Neuronal stem cell (in vitro differentiated cells): ENCODE measurements at regions not wholly inside any gene's neighbourhood (a gene's known extent, or its start where the extent isn't known, plus 50 kb on each side); places are given as distances from the start of the nearest gene placed in this dataset.
A peak's percentile ranks its signal among the peaks of the same experiment; 100 is the strongest.

Experiments used
- DNase-seq: peaks from one replicate; pipeline ENCODE4 v3.0.0-alpha.2; 2013; ENCODE audit warnings: low spot score
- H2AFZ ChIP-seq: one replicate; pipeline ENCODE4 v1.6.1; 2013; ENCODE audit warnings: mild to moderate bottlenecking, low read length, inconsistent platforms
- H2AK5ac ChIP-seq: 2 replicates; pipeline ENCODE4 v1.6.1; 2013; ENCODE audit warnings: low read depth, mild to moderate bottlenecking, inconsistent platforms, low read length, moderate library complexity, mixed read lengths
- H2BK120ac ChIP-seq: 2 replicates; pipeline ENCODE4 v1.6.1; 2013; ENCODE audit warnings: low read depth, mild to moderate bottlenecking, inconsistent platforms, low read length, moderate library complexity, mixed read lengths
- H2BK12ac ChIP-seq: one replicate; pipeline ENCODE4 v1.6.1; 2013; ENCODE audit warnings: low read length, inconsistent platforms
- H2BK15ac ChIP-seq: 2 replicates; pipeline ENCODE4 v1.6.1; 2013; ENCODE audit warnings: mild to moderate bottlenecking, low read length, inconsistent platforms, mixed read lengths
- H2BK5ac ChIP-seq: one replicate; pipeline ENCODE4 v1.6.1; 2013; ENCODE audit warnings: inconsistent platforms, mild to moderate bottlenecking, low read length, moderate library complexity
- H3K14ac ChIP-seq: one replicate; pipeline ENCODE4 v1.6.1; 2013; ENCODE audit warnings: low read length, inconsistent platforms
- H3K18ac ChIP-seq: 2 replicates; pipeline ENCODE4 v1.6.1; 2013; ENCODE audit warnings: low read length, inconsistent platforms
- H3K23ac ChIP-seq: 2 replicates; pipeline ENCODE4 v1.6.1; 2013; ENCODE audit warnings: low read depth, mild to moderate bottlenecking, mixed read lengths, low read length, inconsistent platforms; ENCODE audit not compliant: poor library complexity
- H3K27ac ChIP-seq: replicated peaks from 3 replicates; pipeline ENCODE4 v1.5.1; 2013; ENCODE audit warnings: low read length, inconsistent platforms
- H3K27me3 ChIP-seq, 3 experiments: 2 replicates each; pipeline ENCODE4 v1.6.1; 2013; ENCODE audit warnings: low read length in 3 of 3, mild to moderate bottlenecking in 2 of 3, inconsistent platforms in 1 of 3, low read depth in 1 of 3, mixed read lengths in 1 of 3, moderate library complexity in 1 of 3; ENCODE audit not compliant: control insufficient read depth in 3 of 3, insufficient read depth in 3 of 3
- H3K36me3 ChIP-seq, 2 donors: replicated peaks in 1 of 2; 2 replicates each; pipeline ENCODE4 v1.6.1; 2013; ENCODE audit warnings: low read length in 2 of 2; ENCODE audit not compliant: control insufficient read depth in 2 of 2, insufficient read depth in 2 of 2
- H3K4ac ChIP-seq: 2 replicates; pipeline ENCODE4 v1.6.1; 2013; ENCODE audit warnings: inconsistent platforms, mild to moderate bottlenecking, low read length, moderate library complexity
- H3K4me1 ChIP-seq, 2 donors: 1 replicate in 1 of 2; 2 replicates in 1 of 2; pipeline ENCODE4 v1.6.1; 2013; ENCODE audit warnings: low read length in 2 of 2, low read depth in 1 of 2; ENCODE audit not compliant: control insufficient read depth in 2 of 2, insufficient read depth in 1 of 2
- H3K4me2 ChIP-seq: one replicate; pipeline ENCODE4 v1.6.1; 2013; ENCODE audit warnings: mild to moderate bottlenecking, low read length, inconsistent platforms; ENCODE audit not compliant: insufficient read depth, poor library complexity, severe bottlenecking
- H3K4me3 ChIP-seq, 2 donors: 2 replicates each; pipeline ENCODE4 v1.5.1; 2013; ENCODE audit warnings: low read length in 2 of 2, mild to moderate bottlenecking in 2 of 2, inconsistent platforms in 1 of 2, moderate library complexity in 1 of 2
- H3K79me1 ChIP-seq: one replicate; pipeline ENCODE4 v1.6.1; 2013; ENCODE audit warnings: low read depth, mild to moderate bottlenecking, inconsistent platforms, low read length, moderate library complexity
- H3K9ac ChIP-seq: one replicate; pipeline ENCODE4 v1.6.1; 2013; ENCODE audit warnings: mild to moderate bottlenecking, low read depth, low read length, inconsistent platforms; ENCODE audit not compliant: poor library complexity
- H3K9me3 ChIP-seq, 2 donors: replicated peaks in 1 of 2; 2 replicates each; pipeline versions ENCODE3 to v1.6.1; 2013; ENCODE audit warnings: low read length in 2 of 2, mild to moderate bottlenecking in 2 of 2, inconsistent platforms in 1 of 2, low read depth in 1 of 2, mixed read lengths in 1 of 2, moderate library complexity in 1 of 2; ENCODE audit not compliant: control insufficient read depth in 2 of 2, insufficient read depth in 1 of 2
- H4K8ac ChIP-seq: one replicate; pipeline ENCODE4 v1.6.1; 2013; ENCODE audit warnings: low read depth, mild to moderate bottlenecking, inconsistent platforms, low read length, moderate library complexity
- H4K91ac ChIP-seq: one replicate; pipeline ENCODE4 v1.6.1; 2013; ENCODE audit warnings: low read length, low read depth, mild to moderate bottlenecking, inconsistent platforms; ENCODE audit not compliant: poor library complexity
- WGBS, 2 donors: extraction: QIAGEN DNeasy Blood & Tissue Kit; methylation state at CpG; one replicate each; pipeline ENCODE4 v1.1.7; 2013; ENCODE audit warnings: missing lambda C conversion rate in 2 of 2, mixed read lengths in 1 of 2; ENCODE audit not compliant: insufficient read length in 2 of 2, insufficient replicate concordance in 1 of 2; ENCODE audit errors: extremely low coverage in 2 of 2; 5-methylcytosine and 5-hydroxymethylcytosine counted together

GRCh38 chr9:87813119-87813463 lies 69.6 kb upstream of the SPATA31E1 start:
- H4K91ac ChIP-seq = no peak overlapping the region
- no peak overlapping the region for H3K4me2 ChIP-seq
- H3K27ac ChIP-seq = no peak overlapping the region
- no peaks in the 10 kb centered on the region for H3K27me3 ChIP-seq
- WGBS, 2 donors = no CpG with 5 or more reads among the region's 7 CpGs
- H2BK120ac ChIP-seq = no peak overlapping the region
- DNase-seq = no peak
- H2AK5ac ChIP-seq = no peak overlapping the region
- peaks cover 0 to 2% of the 10 kb centered on the region in 2 donors for H3K4me1 ChIP-seq
- no peak overlapping the region for H3K18ac ChIP-seq
- no peak overlapping the region for H3K9ac ChIP-seq
- no peak overlapping the region for H2BK15ac ChIP-seq
- H4K8ac ChIP-seq = no peak overlapping the region
- no peak overlapping the region for H2BK12ac ChIP-seq
- no peak overlapping the region for H3K23ac ChIP-seq
- H3K14ac ChIP-seq = no peak overlapping the region
- H3K36me3 ChIP-seq = no peaks in the 10 kb centered on the region
- H3K79me1 ChIP-seq = no peaks in the 10 kb centered on the region
- peak overlapping the region in 1 of 2 donors; percentile 36 for H3K4me3 ChIP-seq
- H3K9me3 ChIP-seq = peaks cover 0 to 3% of the 10 kb centered on the region in 2 donors
- no peak overlapping the region for H2BK5ac ChIP-seq
- no peak overlapping the region for H3K4ac ChIP-seq
- peak overlapping the region; percentile 26 for H2AFZ ChIP-seq

- no CpG with 5 or more reads among the region's 2 CpGs for WGBS, 2 donors
- Histone ChIP-seq H4K8ac (no peak overlapping the region), H3K4me1 (peaks cover 0 to 2% of the 10 kb centered on the region in 2 donors), H4K91ac (no peak overlapping the region), H2BK120ac (no peak overlapping the region), H2BK5ac (no peak overlapping the region), H2AK5ac (no peak overlapping the region), H3K4ac (no peak overlapping the region), H3K23ac (no peak overlapping the region), H3K36me3 (no peaks in the 10 kb centered on the region), H3K27me3 (no peaks in the 10 kb centered on the region), H3K9ac (no peak overlapping the region), H3K4me2 (no peak overlapping the region), H3K27ac (no peak overlapping the region), H3K9me3 (no peaks in the 10 kb centered on the region), H3K14ac (no peak overlapping the region), H3K4me3 (no peak overlapping the region), H3K79me1 (no peaks in the 10 kb centered on the region), H3K18ac (no peak overlapping the region), H2AFZ (no peak overlapping the region), H2BK12ac (no peak overlapping the region), H2BK15ac (no peak overlapping the region)
- no peak for DNase-seq
Measured at GRCh38 chr9:87816036-87816435, 66.6 kb upstream of the SPATA31E1 start.

GRCh38 chr9:87818308-87818707 lies 64.4 kb upstream of the SPATA31E1 start:
- DNase-seq = no peak
- Histone ChIP-seq H3K27me3 (no peaks in the 10 kb centered on the region), H4K91ac (no peak overlapping the region), H3K9me3 (no peaks in the 10 kb centered on the region), H2BK15ac (no peak overlapping the region), H3K4me2 (no peak overlapping the region), H2BK12ac (no peak overlapping the region), H3K4me3 (no peak overlapping the region), H3K18ac (no peak overlapping the region), H3K36me3 (no peaks in the 10 kb centered on the region), H3K4ac (no peak overlapping the region), H2BK120ac (no peak overlapping the region), H3K79me1 (no peaks in the 10 kb centered on the region), H3K27ac (no peak overlapping the region), H2AFZ (no peak overlapping the region), H3K23ac (no peak overlapping the region), H2AK5ac (no peak overlapping the region), H3K4me1 (no peaks in the 10 kb centered on the region), H2BK5ac (no peak overlapping the region), H3K14ac (no peak overlapping the region), H4K8ac (no peak overlapping the region), H3K9ac (no peak overlapping the region)
- WGBS, 2 donors = no CpG with 5 or more reads among the region's 3 CpGs

GRCh38 chr9:87824216-87824875 lies 58.3 kb upstream of the SPATA31E1 start:
- WGBS, 2 donors = no CpG with 5 or more reads among the region's 31 CpGs
- Histone ChIP-seq H2BK15ac (no peak overlapping the region), H3K4me1 (no peaks in the 10 kb centered on the region), H2BK12ac (no peak overlapping the region), H3K27ac (no peak overlapping the region), H4K8ac (no peak overlapping the region), H3K4me2 (no peak overlapping the region), H3K36me3 (no peaks in the 10 kb centered on the region), H3K4me3 (no peak overlapping the region), H2BK5ac (no peak overlapping the region), H2AK5ac (peak overlapping the region; percentile 21), H3K14ac (no peak overlapping the region), H3K27me3 (no peaks in the 10 kb centered on the region), H4K91ac (no peak overlapping the region), H2AFZ (no peak overlapping the region), H3K23ac (no peak overlapping the region), H3K79me1 (no peaks in the 10 kb centered on the region), H3K4ac (no peak overlapping the region), H3K9me3 (no peaks in the 10 kb centered on the region), H3K18ac (no peak overlapping the region), H2BK120ac (peak overlapping the region; percentile 16), H3K9ac (no peak overlapping the region)
- DNase-seq = no peak
